Epithelial cell of prostate (primary cell): ENCODE measurements at regions not wholly inside any gene's neighbourhood (a gene's known extent, or its start where the extent isn't known, plus 50 kb on each side); places are given as distances from the start of the nearest gene placed in this dataset.

Source experiments
- DNase-seq: peaks from one replicate; pipeline ENCODE4 v3.0.0-alpha.2; 2011; ENCODE audit warnings: low read depth, low spot score
- H3K27ac ChIP-seq: fragments of 450-650 bp; 2 replicates; pipeline ENCODE4 v1.5.1; 2017; ENCODE audit warnings: mild to moderate bottlenecking

DNA sequence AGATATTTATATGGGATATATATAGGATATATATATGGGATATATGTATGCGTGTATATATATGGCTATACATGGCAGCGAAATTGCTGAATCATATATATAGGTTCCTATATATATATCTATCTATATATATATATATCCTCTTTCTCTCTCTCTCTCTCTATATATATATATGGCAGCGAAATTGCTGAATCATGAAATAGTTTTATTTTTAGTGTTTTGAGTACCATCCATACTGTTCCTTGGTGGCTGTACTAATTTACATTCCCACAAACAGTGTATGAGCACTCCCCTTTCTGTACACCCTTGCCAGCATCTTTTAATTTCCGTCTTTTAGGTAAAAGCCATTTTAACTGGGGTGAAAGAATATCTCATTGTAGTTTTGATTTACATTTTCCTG is 397.6 kb upstream of the LINC00305 start:
- no peak overlapping the region for H3K27ac ChIP-seq
- no peak for DNase-seq

DNA sequence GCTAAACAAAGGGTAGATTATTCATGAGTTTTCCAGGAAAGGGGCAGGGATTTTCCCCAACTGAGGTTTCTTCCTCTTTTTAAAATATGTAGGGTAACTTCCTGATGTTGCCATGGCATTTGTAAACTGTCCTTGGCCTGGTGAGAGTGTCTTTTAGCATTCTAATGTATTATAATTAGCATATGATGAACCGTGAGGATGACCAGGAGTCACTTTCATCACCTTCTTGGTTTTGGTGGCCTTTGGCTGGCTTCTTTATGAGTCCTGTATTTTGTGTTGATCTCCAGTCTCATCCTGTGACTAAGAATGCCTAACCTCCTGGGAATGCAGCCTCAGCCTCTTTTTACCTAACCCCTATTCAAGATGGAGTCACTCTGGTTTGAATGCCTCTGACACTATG is 391.0 kb upstream of the LINC00305 start:
- no peak for DNase-seq
- no peak overlapping the region for H3K27ac ChIP-seq

DNA sequence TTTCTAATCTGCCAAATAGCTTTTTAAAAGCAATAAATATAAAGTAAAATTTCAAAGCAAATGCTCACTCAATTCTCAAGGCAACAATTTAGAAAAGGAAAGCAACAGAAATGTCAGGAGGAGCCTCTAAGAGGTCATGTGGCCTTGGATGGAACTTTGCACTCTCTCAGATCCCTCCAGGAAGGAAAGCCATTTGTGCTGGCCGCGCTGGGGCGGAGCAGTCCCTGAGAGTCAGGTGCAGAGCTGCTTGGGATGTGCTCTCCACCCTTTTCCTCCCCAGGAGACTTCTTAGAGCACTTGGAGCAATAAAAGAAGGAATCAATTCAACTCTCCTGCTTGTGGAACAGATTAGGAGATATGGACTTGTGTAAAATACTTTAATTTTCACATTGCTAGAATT is 379.8 kb upstream of the LINC00305 start:
- H3K27ac ChIP-seq: no peak overlapping the region
- DNase-seq: no peak

DNA sequence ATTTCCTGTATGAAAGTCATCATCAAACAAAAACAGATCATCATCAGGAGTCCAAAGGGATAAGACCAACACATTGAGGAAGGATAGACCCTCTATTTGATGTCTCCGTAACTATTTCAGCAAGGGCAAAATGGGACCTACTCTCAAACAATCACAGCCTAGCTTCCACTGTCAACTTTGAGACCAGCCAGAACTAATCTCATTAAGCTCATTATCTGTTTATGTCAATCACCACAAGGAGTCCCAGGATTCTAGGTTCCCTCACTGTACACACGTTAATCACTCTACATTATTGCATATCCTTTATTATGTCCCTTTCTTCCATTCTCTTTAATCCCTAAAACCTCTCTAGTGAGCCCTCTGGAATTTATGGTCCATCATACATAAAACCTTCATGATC is 370.3 kb upstream of the LINC00305 start:
- no peak overlapping the region for H3K27ac ChIP-seq
- no peak for DNase-seq

DNA sequence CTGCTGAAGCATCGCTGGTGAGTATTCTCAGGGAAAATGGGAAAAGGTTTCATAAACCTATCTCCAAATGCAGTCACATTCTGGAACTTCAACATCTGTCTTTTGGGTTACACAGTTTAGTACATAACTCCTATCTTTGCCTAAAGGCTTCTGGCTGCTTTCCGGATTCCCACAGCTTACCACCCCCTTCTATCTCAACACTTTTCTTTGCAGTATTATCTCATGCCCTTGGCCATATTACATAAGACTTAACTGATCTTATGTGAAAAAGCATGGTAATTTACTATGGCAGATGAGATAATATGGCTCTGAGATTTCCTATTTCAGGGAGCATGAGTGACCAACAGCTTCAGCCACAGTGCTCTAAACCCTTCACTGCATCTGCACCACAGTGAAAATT is 369.3 kb upstream of the LINC00305 start:
- H3K27ac ChIP-seq: no peak overlapping the region
- DNase-seq: no peak

DNA sequence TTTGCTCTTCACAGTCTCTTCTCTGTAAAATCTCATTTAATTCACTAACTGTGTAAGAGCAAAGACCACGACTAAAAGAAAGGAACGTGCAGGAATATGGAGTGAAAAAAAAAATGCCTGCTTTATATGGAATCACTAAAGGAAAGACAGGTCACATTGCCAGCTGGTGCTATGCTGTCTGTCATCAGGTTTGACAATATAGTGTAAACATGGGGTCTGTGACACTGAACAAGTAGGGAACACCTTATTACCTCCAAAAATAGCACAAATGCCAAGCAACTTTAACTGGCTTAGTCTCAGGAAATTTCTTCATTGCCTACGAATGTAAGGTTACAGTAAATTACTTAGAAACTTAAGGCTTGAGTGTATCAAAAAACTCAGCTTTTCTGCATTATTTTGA is 364.5 kb upstream of the LINC00305 start:
- no peak overlapping the region for H3K27ac ChIP-seq
- DNase-seq: no peak

DNA sequence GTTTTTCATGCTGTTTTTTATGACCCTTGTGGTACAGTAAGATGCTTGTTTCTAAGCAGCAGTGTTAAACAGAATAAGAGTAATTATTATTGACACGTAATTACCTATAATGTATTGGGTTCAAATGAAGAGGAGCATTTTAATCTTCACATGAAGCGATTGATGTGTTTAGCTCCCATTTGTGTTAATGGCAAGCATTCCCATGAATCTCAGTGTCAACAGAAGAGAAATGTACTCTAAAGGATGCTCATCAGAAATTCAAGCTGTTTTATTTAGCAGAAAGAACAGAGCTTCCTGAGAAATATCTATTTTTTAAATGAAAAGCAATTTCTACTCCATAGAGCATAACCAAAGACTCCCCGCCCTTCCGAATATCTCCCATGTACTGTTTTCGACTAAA is 341.3 kb upstream of the LINC00305 start:
- DNase-seq: no peak
- no peak overlapping the region for H3K27ac ChIP-seq

DNA sequence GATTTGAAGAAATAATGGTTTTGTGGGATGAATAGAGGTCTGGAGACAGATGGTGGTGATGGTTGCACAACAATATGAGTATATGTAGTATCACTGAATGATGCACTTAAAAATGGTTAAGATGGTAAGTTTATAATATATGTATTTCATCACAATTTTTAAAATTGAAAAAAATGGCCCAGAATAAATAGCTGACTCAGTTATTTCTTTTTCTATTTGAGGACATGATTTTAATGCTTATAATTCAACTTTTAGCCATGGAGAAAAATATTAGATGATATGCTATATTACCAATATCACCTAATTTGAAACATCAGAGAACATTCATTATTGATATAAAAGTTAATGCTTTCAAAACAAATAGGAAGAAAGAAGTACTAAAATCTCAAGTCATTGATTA is 339.8 kb upstream of the LINC00305 start:
- no peak for DNase-seq
- H3K27ac ChIP-seq: no peak overlapping the region

DNA sequence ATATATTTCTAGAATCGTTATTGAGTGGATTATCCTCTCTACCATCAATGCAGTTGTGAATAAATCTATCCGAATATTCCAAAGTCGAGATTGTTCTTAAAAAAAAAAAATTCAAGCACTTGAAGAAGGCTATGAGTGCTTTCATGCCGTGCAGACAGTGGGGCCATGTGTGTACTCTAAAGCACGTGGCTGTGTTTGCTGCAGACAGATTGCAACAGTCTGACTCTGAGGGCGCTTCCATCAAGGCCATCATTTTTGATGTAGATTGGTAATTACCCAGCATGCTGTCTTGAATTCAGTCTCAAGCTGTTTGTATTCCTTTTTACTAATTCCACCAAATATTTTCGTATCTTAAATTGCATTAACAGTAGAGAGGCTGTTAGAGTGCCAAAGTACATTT is 325.9 kb upstream of the LINC00305 start:
- DNase-seq: no peak
- H3K27ac ChIP-seq: no peak overlapping the region

DNA sequence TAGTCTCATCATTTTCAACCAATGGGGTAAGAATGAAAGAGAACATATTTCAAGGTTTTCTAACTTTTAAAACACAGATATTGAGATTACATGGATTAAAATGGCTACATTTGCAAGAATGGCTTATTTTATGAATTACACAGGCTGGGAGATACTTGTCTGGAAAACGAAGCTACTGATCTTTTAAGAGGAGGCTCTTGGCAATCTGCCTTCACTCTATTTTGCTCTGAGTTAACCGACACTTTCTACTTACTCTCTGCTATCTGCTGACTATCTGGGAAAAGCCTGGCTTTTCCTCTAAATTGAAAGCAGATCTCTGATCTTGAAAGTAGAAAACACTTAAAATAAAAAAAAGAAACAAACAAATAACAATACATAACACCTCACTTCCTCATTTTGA is 325.4 kb upstream of the LINC00305 start:
- H3K27ac ChIP-seq: no peak overlapping the region
- DNase-seq: no peak

DNA sequence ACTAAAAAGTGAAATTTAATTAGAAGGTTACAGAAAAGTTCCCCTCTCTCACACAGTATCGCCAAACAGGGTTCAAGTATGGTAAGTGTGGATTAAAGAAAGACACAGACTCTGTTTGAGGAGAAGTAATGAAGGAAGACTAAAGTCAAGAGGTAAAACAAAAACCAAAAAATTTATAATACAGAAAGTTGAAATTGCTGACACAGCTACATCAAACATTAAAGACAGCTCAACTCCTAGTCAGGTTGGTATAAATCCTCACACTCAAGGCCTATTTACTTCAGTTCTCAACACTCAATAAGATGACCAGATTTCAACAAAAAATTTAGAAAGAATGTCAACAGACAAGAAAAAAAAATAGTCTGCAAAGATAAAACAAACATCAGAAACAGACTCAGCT is 300.5 kb upstream of the LINC00305 start:
- DNase-seq: no peak
- no peak overlapping the region for H3K27ac ChIP-seq

DNA sequence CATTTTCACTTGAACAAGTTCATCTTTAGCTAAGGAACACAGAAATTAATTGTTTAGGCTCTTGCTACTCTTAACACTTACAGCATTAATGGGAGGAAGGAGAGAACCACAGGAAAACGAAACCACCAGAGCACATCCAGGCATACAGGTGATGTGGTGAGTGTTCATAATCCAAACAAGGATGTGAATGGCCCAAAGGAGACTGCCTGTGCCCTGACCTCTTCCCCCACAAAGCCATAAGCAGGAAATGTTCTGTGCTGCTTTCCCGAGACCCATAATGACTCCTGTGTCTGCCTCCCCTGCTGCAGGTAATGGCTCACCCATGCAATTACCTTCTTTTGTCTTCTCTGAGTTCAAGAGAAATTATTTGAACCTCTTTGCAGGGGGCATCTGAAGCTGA is 295.9 kb upstream of the LINC00305 start:
- no peak overlapping the region for H3K27ac ChIP-seq
- DNase-seq: no peak

DNA sequence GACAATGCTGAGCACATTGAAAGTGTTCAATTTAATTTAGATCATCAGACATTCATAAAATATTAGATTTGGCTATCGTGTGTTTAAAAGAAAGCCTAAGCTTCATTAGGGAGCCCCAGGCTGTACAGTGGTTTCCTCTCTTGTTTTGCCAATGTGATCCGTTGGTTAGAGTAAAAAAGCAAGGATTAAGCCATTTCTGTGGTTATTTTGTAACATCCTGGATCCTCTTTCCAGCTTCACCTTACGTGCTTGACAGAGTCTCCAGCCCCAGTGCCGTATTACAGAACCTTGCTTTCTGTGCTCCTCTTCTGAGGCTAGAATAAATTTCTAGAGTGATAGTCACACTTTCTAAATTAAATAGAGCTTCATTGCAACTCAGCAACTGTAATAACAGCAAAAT is 289.3 kb upstream of the LINC00305 start:
- H3K27ac ChIP-seq: no peak overlapping the region
- no peak for DNase-seq

DNA sequence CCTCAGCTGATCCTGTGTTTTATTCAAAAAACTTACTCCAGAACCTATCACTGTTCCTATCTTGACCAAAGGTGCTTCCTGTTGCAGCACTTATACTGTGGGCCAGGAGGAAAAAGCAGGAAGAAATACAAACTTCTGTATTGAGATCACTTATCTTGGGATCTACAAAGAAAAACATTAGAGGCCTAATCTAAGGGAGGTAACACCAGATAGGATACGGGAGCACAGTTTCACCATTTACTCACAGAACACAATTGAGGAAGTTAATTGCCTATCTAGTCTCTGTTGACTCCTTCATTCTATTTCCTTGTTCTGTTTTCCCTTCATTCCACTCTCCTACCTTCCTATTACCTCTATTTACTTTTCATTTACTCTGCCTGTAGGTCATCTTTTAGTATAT is 287.2 kb upstream of the LINC00305 start:
- DNase-seq: no peak
- H3K27ac ChIP-seq: no peak overlapping the region

DNA sequence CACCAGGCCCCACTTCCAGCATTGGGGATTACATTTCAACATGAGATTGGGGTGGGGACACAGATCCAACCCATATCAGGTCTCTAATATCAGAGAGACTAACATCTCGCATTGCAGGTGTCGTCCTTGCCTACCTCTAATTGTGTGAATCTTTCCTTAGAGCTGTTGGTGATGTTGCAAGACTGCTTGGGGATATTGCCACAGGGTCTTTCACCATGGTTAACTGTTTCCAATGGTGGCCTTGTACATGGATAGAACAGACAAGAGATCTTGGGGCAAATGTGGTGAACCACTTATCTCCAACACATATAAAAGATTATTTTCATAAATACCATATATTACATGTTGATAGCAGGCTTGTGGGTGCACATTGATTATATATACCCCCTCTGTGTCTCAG is 270.3 kb upstream of the LINC00305 start:
- no peak overlapping the region for H3K27ac ChIP-seq
- no peak for DNase-seq

DNA sequence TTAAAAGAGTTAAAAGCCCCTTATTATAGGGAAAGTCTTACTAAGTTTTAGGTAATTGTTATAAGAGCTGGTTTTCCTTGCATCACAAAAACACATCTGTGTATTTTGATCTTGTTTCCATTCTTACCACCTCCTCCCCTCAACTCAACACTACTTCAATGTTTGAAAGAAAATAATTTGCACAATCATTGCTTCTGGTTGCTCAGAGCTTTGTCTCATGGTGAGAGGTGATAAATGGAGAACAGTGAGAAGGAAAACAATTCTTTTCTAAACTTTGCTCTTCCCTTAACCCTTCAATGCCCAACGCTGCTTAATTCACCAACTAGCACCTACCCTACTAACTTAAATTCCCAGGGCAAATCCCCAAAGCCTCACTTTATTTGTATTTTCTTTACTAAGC is 268.1 kb upstream of the LINC00305 start:
- no peak for DNase-seq
- no peak overlapping the region for H3K27ac ChIP-seq

DNA sequence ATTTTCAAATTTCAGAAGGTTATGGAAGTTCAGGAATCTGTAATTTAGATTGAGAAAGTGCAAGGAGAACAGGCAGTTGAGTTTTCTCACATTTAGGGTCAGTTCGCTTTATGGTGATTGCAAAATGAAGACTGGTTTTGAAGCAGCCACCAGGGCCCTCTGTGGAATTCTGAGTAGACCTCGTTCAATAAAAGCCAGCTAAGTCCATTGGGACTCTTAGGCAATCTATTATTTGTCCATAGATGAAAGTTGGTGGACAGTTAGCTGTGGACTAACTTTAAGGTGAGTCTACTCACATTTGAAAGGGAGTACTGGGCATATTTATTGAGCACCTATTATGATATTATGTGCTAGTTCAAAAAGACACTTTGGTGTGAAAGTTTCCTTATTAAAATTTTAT is 266.3 kb upstream of the LINC00305 start:
- no peak for DNase-seq
- no peak overlapping the region for H3K27ac ChIP-seq

DNA sequence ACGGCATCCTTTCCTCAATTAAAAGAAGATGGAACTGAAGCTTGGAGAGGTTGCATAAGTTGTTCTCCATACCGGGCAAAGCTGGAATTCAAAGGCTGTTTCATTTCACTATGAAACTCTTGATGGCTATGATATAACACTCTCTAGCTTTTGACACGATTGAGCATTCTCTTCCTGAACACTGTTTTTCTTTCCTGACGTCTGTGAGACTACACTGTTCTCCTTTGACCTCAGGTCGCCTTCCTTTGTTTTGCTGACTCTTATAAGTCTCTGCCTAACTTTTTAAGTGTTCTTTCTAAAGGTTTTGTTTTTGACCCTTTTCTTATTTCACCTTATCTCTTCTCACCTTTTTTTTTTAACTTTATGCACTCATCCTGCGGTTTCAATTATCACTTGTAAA is 261.8 kb upstream of the LINC00305 start:
- H3K27ac ChIP-seq: no peak overlapping the region
- DNase-seq: no peak

DNA sequence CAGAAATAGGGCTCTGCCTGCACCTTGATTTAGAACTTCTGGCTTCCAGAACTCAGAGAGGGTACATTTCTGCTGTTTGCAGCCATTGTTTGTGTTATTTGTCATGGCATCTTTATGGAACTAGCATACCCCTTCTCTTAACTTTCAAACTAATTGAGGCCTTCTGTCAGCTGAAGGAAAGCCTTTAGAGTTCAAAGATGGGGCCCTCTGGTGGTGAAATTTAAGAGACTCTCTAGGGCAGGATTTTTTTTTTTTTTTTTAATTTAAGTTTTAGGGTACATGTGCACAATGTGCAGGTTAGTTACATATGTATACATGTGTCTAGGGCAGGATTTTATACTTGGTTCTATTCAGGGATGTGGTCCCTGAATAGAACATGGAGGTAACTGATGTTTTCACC is 260.6 kb upstream of the LINC00305 start:
- H3K27ac ChIP-seq: no peak overlapping the region
- no peak for DNase-seq

DNA sequence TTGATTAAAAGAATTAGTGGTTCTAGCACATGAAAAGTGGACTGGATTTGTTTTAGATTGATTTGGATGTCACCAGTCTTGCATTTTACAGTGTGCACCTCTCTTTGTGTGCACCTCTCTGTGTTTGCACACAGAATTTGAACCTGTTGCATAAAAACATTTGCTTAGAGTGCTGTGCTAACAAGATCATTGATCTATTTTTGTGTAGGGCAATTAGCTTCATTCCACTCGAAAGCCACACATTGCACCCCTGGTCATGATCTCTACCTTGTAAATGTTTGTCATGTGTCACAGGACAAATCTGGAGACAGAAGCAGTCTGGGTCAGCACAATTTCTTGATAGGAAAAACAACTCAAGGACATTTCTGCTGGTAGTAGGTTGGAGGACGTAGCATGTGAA is 258.7 kb upstream of the LINC00305 start:
- DNase-seq: no peak
- H3K27ac ChIP-seq: no peak overlapping the region

DNA sequence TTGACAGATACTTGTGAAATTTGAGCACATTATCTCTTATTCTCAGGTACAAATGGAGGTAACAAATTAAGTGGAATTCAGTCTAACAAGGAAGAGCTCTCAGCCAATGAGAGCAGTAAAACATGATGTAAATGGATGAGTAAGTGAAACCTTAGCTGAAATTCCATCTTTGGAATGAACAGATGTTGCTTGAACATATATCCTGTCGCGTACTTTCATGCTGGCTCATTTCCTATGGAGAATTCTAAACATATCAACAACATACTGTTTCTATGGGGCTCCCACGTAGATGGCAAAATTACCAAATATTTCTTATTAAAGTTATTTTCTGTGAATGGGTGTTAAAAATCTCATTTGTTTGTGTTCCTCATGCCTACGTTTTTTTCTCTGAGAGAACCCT is 256.3 kb upstream of the LINC00305 start:
- H3K27ac ChIP-seq: no peak overlapping the region
- DNase-seq: no peak

DNA sequence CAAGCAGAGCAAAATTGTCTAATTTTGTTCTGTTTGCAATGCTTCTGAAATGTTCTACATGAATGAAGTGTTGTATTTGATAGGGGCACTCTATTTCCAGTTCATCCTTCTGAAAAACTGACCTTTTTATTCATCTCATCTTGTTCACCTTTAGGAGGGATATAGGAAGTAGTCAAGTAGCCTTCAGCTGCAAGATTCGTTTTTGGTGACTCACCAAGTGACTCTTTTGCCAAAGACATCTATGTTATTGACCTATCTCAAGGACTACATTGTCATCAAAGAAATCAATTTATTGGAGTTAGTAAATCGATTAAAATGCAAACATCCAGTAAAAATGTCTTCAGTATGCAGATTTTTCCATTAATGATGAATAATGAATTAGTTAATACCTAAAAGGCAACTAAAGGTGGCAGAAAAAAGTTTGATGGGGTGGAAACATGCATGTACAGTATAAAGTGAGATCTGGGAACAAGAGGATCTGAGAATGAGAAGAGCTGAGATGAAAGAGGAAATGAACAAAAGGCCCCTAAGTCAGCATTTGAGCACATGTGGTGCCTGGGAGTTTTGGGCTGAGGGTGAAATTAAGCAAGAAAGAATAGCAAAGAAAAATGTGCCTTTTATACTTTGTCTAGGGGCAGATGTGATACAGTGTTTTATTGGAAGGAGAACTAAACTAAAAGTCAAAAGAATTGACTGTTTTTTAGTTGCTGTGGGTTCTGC is 255.1 kb upstream of the LINC00305 start:
- no peak for DNase-seq
- no peak overlapping the region for H3K27ac ChIP-seq

DNA sequence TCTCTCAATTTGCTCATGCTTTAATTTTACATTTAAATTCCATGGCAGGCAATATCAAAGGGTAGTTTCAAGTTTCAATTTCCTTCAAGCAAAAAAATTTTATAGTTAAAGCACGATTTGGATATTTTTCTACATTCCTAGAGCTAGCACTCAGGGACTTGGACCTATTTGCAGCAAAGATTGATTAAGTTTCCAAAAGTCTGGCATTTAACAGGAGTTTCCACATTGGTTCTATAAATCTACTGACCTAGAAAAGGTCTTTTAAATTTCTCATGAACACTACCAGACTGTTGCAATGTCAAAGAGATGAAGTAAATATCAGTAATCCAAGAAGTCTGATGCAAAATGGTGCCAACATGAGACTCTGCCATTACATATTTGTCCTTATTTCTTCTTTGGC is 253.7 kb upstream of the LINC00305 start:
- no peak overlapping the region for H3K27ac ChIP-seq
- no peak for DNase-seq
